Activated CD4-positive, alpha-beta T cell treated with anti-CD3 and anti-CD28 coated beads, Interleukin-2, amount 50 U/mL, for 1 hour (primary cell): ENCODE measurements at regions not wholly inside any gene's neighbourhood (a gene's known extent, or its start where the extent isn't known, plus 50 kb on each side); places are given as distances from the start of the nearest gene placed in this dataset.

Experiments used
- DNase-seq: peaks from one replicate; pipeline ENCODE4 v3.0.0-alpha.2; 2020

GRCh38 chr2:216920143-216920876, 60.4 kb upstream of the TNP1 start:
- no peak for DNase-seq

DNA sequence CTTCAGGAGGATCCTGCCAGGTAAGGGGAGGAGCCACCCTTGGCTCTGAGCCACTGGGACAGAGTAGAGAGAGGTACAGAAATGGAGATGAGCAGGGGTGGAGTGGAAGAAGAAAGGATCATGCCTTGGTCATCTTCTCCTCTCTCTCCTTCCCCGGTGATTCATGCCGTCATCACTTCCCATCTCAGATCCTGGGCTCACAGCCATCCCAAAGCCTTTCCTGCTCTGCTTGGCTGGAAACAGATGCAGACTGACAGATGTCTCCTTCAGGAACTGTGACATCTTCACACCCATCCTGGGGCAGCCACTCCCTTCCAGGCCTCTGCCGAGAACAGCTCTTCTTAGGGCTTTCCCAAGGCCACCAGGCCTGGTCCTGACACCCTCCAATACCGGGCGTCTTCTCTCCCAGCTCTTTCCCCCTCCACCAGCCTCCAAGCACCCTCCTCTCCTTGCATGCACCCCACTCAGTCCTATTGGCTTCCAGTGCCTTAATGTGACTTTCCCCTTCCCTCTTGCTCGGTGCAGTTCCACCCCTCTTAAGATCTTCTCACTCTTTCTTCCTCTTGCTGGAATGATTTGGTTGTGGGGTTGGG, 58.3 kb upstream of the TNP1 start:
- no peak for DNase-seq

GRCh38 chr2:216916956-216917650, 57.2 kb upstream of the TNP1 start:
- no peak for DNase-seq

GRCh38 chr2:216915557-216916150, 55.8 kb upstream of the TNP1 start:
- DNase-seq: no peak

DNA sequence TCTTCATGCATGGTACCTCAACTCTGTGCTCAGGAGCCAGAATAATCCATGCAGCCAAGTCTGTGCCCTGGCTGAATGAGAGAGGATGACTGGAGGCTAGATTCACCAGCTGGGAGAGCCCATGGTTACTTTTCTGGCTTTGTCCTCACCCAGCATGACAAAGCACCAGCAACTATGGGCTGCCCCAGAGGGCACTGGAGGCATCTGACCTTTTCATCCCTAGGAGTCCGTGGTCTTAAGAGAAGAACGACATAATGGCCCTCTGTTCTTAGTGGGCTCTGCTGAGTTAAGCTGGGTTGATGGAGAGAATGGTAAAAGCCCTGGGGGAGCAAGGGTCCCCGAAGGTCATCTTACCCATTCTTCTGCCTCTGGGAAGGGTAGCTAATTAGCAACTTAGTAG, 54.6 kb upstream of the TNP1 start:
- no peak for DNase-seq

GRCh38 chr2:216911886-216912285, 52.0 kb upstream of the TNP1 start:
- no peak for DNase-seq

GRCh38 chr2:216911008-216911407, 51.1 kb upstream of the TNP1 start:
- no peak for DNase-seq

- DNase-seq: no peak
Measured at GRCh38 chr2:216909541-216910210, 49.8 kb upstream of the TNP1 start.
